Upper lobe of left lung (tissue), 6 donors: ENCODE measurements at regions not wholly inside any gene's neighbourhood (a gene's known extent, or its start where the extent isn't known, plus 50 kb on each side); places are given as distances from the start of the nearest gene placed in this dataset.

Experiments
- ATAC-seq, 2 donors: fragments of 200-7000 bp; cut with Tn5 transposase; one replicate each; pipeline ENCODE4 v1.9.1; 2022; ENCODE audit warnings: mild to moderate bottlenecking in 2 of 2, moderate library complexity in 2 of 2; ENCODE audit not compliant: low FRiP score in 2 of 2
- DNase-seq, 2 donors: peaks; one replicate each; pipeline ENCODE4 v3.0.0-alpha.2; 2019 to 2020
- H3K27ac ChIP-seq, 4 donors: fragments of 200-600 bp; sonication (generic); one replicate each; pipeline ENCODE4 v1.5.1; 2016 to 2019
- H3K27me3 ChIP-seq, 4 donors: fragments of 200-600 bp; sonication (generic); one replicate each; pipeline ENCODE4 v1.5.1; 2017 to 2019
- H3K36me3 ChIP-seq, 4 donors: fragments of 200-600 bp; sonication (generic); one replicate each; pipeline ENCODE4 v1.5.1; 2016 to 2019
- H3K4me1 ChIP-seq, 4 donors: fragments of 200-600 bp; sonication (generic); one replicate each; pipeline ENCODE4 v1.5.1; 2018 to 2019
- H3K4me3 ChIP-seq, 4 donors: fragments of 200-600 bp; sonication (generic); one replicate each; pipeline ENCODE4 v1.5.1; 2017 to 2019; ENCODE audit warnings: mild to moderate bottlenecking in 2 of 4, moderate library complexity in 1 of 4
- H3K9me3 ChIP-seq, 4 donors: fragments of 200-600 bp; sonication (generic); one replicate each; pipeline ENCODE4 v1.5.1; 2018 to 2019
- CTCF ChIP-seq, 6 experiments: fragments of 450-650 bp in 4 of 6; fragments of 200-600 bp in 2 of 6; sonication (generic) in 2 of 6; IDR thresholded peaks; one replicate each; pipeline ENCODE4 v1.5.1; 2016 to 2019; ENCODE audit warnings: antibody characterized with exemption in 6 of 6
- EP300 ChIP-seq, 4 donors: sonication (generic); formaldehyde crosslinking; IDR thresholded peaks; one replicate each; pipeline ENCODE4 v1.5.1; 2017; ENCODE audit warnings: antibody characterized with exemption in 4 of 4, control low read depth in 2 of 4
- POLR2A ChIP-seq, 4 donors: fragments of 450-650 bp; IDR thresholded peaks; one replicate each; pipeline ENCODE4 v1.5.1; 2016 to 2017; ENCODE audit warnings: antibody characterized with exemption in 4 of 4, mild to moderate bottlenecking in 2 of 4
- POLR2AphosphoS5 ChIP-seq, 2 donors: sonication (generic); formaldehyde crosslinking; IDR thresholded peaks; one replicate each; pipeline ENCODE4 v1.5.1; 2017; ENCODE audit warnings: antibody characterized with exemption in 2 of 2
- WGBS, 2 donors: methylation state at CpG; one replicate each; pipeline ENCODE4 v1.1.5; 2017 to 2018; 5-methylcytosine and 5-hydroxymethylcytosine counted together
- donor health status: DM: no; HTN: no; CAD: no; lungs with moderate emphysema.
- donor health status: DM: no; HTN: yes; CAD: no; lungs with severe emphysema.

- Histone ChIP-seq H3K4me3 (no peak overlapping the region), H3K36me3 (no peaks in the 10 kb centered on the region), H3K27ac (no peak overlapping the region), H3K4me1 (no peaks in the 10 kb centered on the region), H3K9me3 (no peaks in the 10 kb centered on the region), H3K27me3 (no peaks in the 10 kb centered on the region)
- TF ChIP-seq EP300 (IDR thresholded peaks at IDR 0.05) = no peak
- no peak for ATAC-seq
- no peak for DNase-seq
- 68 to 78% methylated on average over 1 of the region's 1 CpG for WGBS, 2 donors
Observed at GRCh38 chr7:12982178-12982577, 294.7 kb downstream of the ARL4A start.

- no peaks in the 10 kb centered on the region for H3K27me3 ChIP-seq
- ATAC-seq (no peak), DNase-seq (no peak)
- H3K9me3 ChIP-seq = no peaks in the 10 kb centered on the region
- 85 to 87% methylated on average over 4 of the region's 4 CpGs for WGBS, 2 donors
- H3K4me1 ChIP-seq = no peaks in the 10 kb centered on the region
- H3K27ac ChIP-seq = no peak overlapping the region
- H3K36me3 ChIP-seq = no peaks in the 10 kb centered on the region
- no peak overlapping the region for H3K4me3 ChIP-seq
- TF ChIP-seq POLR2A (IDR thresholded peaks at IDR 0.05) = no peak
- no peak for TF ChIP-seq EP300 (IDR thresholded peaks at IDR 0.05)
- no peak for TF ChIP-seq CTCF (IDR thresholded peaks at IDR 0.05)
- TF ChIP-seq POLR2AphosphoS5 (IDR thresholded peaks at IDR 0.05) = no peak
Observed at GRCh38 chr7:12984117-12984516, 296.7 kb downstream of the ARL4A start.

- no peak for ATAC-seq
- H3K9me3 ChIP-seq = no peaks in the 10 kb centered on the region
- no peak for TF ChIP-seq POLR2AphosphoS5 (IDR thresholded peaks at IDR 0.05)
- TF ChIP-seq CTCF (IDR thresholded peaks at IDR 0.05) = no peak
- TF ChIP-seq EP300 (IDR thresholded peaks at IDR 0.05) = no peak
- TF ChIP-seq POLR2A (IDR thresholded peaks at IDR 0.05) = no peak
Observed at GRCh38 chr7:12985228-12985627, 297.8 kb downstream of the ARL4A start.

GRCh38 chr7:12985752-12986151 lies 298.3 kb downstream of the ARL4A start:
- TF ChIP-seq CTCF (IDR thresholded peaks at IDR 0.05) = no peak
- TF ChIP-seq EP300 (IDR thresholded peaks at IDR 0.05) = no peak
- no peak for TF ChIP-seq POLR2AphosphoS5 (IDR thresholded peaks at IDR 0.05)
- no peak for TF ChIP-seq POLR2A (IDR thresholded peaks at IDR 0.05)
- no peaks in the 10 kb centered on the region for H3K27me3 ChIP-seq
- no peak for DNase-seq
- no peak overlapping the region for H3K27ac ChIP-seq
- no peaks in the 10 kb centered on the region for H3K9me3 ChIP-seq
- 76 to 84% methylated on average over 2 of the region's 2 CpGs for WGBS, 2 donors
- ATAC-seq = no peak
- no peaks in the 10 kb centered on the region for H3K36me3 ChIP-seq
- H3K4me3 ChIP-seq = no peak overlapping the region
- no peaks in the 10 kb centered on the region for H3K4me1 ChIP-seq

More at GRCh38 chr7:12985228-12985627, 297.8 kb downstream of the ARL4A start:
- H3K4me1 ChIP-seq = no peaks in the 10 kb centered on the region
- no peak overlapping the region for H3K27ac ChIP-seq
- H3K4me3 ChIP-seq = no peak overlapping the region
- no peaks in the 10 kb centered on the region for H3K36me3 ChIP-seq
- no peak for DNase-seq
- 96 to 97% methylated on average over 1 of the region's 1 CpG for WGBS, 2 donors
- no peaks in the 10 kb centered on the region for H3K27me3 ChIP-seq

- Histone ChIP-seq H3K9me3 (no peaks in the 10 kb centered on the region), H3K4me3 (no peak overlapping the region), H3K27me3 (no peaks in the 10 kb centered on the region), H3K4me1 (no peaks in the 10 kb centered on the region), H3K27ac (no peak overlapping the region), H3K36me3 (no peaks in the 10 kb centered on the region)
- TF ChIP-seq EP300 (IDR thresholded peaks at IDR 0.05) (no peak), POLR2AphosphoS5 (IDR thresholded peaks at IDR 0.05) (no peak), CTCF (IDR thresholded peaks at IDR 0.05) (no peak), POLR2A (IDR thresholded peaks at IDR 0.05) (no peak)
- DNase-seq (no peak), ATAC-seq (no peak)
Observed at GRCh38 chr7:12987238-12987637, 299.8 kb downstream of the ARL4A start.
